HG02759 (cell line): ENCODE measurements at regions not wholly inside any gene's neighbourhood (a gene's known extent, or its start where the extent isn't known, plus 50 kb on each side); places are given as distances from the start of the nearest gene placed in this dataset.

ENCODE experiments used
- ATAC-seq: cut with Tn5 transposase; IDR thresholded peaks from one replicate; pipeline ENCODE4 v1.9.1; 2021; ENCODE audit warnings: mild to moderate bottlenecking, moderate library complexity; ENCODE audit not compliant: unreplicated experiment

- no peak for ATAC-seq
These were observed 580.1 kb downstream of the EPHA4 start for GRCh38 chr2:220991972-220992371.

DNA sequence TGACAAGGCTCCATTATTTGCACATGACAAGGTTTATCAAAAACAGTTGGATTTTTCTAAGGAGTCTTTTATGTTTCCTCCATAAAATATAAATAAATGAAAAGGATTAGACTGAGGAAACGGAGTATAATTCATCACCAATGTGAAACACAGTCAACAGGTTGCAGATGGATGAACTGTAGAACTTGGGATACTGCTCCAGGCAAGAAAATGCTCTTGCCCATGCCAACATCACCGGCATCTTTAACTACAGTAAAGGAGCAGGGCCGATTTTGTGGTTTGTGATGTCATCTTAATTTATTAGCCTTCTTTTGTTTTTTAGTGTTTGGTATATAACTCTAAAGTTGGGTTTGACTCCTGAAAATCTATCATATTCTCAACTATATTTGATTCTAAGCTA, 577.3 kb downstream of the EPHA4 start:
- ATAC-seq = no peak

DNA sequence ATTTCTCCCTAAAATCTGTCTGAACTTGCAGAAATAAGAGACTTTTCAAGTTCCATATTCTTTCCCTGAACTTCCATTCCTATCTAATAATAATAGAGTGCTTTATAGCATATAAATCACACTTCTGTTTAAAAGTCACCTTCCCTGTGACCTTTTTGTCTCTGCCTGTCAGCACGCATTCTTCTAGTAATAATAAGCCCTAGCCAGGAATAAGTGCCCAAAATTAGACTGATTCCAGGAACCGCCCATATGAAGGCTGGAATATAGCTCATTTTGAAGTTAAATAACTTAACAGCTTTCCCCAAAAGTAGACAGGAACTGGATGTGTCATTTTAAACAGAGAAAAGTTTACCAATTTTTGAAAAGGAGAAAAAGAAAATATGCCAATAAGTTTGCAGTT, 576.5 kb downstream of the EPHA4 start:
- ATAC-seq = no peak

GRCh38 chr2:220998156-220998555, 573.9 kb downstream of the EPHA4 start:
- no peak for ATAC-seq

DNA sequence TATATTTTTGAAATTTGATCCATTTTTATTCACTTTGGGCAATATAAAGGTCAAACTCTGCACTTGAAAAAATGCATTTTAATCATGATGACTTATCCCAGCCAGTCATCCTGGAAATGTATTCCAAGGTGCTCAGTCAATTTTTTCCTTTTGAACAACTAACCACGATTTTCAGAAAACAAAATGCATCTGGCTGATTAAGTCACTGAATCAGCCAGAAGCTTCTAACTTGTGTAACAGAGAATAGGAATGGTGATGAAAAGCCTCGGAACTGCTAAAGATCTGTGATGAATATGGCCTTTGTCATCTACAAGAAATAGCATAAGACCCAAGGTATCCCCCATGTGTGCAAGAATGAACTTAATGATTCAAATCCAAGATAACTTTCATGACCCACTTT, 572.7 kb downstream of the EPHA4 start:
- no peak for ATAC-seq

DNA sequence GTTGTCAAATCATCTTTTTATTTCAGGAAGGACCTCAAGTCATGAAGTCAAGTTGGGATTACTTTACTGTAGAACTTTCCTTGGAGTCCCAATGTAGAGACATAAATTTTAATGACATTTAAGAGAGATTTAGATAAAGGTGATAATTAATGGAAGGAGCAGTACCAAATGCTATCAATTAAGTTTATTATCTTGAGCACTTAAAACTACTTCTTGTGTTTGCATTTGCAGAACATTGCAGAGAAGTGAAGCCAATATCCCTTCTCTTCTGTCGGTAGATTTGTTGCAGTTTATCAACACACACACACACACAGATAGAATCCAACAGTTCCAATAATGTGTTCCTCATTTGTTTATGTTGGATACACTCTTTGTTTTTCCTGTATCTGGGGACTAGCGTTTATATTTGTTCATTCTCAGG, 570.7 kb downstream of the EPHA4 start:
- no peak for ATAC-seq

GRCh38 chr2:221002101-221002685, 569.9 kb downstream of the EPHA4 start:
- ATAC-seq = no peak

GRCh38 chr2:221005338-221005737, 566.8 kb downstream of the EPHA4 start:
- ATAC-seq = no peak

DNA sequence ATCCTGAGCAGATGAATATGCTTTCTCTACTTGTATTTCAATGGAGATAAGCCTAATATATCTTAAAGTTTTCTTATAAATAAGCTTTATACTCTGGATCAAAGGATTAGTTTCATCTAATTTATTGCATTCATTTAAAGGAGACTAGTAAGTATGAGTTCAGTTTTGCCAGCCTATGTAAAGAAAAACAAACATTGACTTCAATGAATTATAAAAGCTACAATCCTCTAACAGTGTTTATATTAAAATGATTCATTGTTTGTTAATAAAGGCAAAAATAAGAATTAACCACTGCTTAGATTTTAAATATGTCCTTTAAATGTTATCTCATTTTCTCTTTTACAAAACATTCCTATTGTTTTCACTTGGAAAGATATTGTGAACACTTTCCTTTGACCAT, 566.0 kb downstream of the EPHA4 start:
- no peak for ATAC-seq

GRCh38 chr2:221016551-221016950, 555.6 kb downstream of the EPHA4 start:
- no peak for ATAC-seq

DNA sequence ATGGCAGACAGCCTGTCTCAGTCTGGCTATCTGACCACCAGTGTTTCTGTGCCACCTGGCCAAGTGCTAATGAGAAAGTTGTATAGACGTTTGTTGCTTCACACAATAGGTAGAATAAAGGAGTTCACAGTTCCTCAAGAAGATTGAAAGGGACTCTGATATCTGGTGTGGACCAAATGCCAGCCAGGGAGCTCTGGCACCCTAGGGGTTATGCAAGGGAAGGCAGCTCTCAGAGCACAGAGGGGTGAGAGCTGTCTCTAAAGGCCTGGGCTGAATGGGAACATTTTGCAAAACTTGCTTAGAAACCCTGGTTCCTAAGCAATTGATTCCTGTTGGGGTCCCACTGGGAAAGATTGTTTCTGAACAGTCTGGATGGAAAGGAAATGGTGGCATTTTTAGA, 553.8 kb downstream of the EPHA4 start:
- ATAC-seq = no peak

DNA sequence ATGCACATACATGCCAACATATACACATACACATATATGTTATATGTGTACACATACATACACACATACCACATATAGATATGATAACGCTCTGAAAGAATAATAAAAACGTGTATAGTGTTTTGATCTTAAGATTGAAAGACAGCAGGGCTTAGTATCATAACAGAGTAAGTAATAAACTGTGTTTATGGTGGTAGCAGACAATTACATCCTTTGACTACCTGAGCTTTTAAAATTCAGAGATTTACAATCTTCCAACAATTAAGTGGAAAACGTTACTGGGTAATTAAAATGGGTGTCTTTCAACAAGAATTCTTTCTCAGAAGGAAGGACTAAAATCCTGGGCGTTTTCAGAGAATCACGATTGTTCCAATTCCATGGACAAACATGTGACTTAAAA, 552.4 kb downstream of the EPHA4 start:
- ATAC-seq = no peak

- ATAC-seq = no peak
These were observed 549.5 kb downstream of the EPHA4 start for GRCh38 chr2:221022554-221022953.

- ATAC-seq = peak; percentile 59
These were observed 546.7 kb downstream of the EPHA4 start for GRCh38 chr2:221025398-221025797.

- ATAC-seq = no peak
These were observed 537.9 kb downstream of the EPHA4 start for GRCh38 chr2:221034026-221034701.

- no peak for ATAC-seq
These were observed 537.1 kb downstream of the EPHA4 start for GRCh38 chr2:221034973-221035372.

- ATAC-seq = no peak
These were observed 529.2 kb downstream of the EPHA4 start for GRCh38 chr2:221042926-221043325.

DNA sequence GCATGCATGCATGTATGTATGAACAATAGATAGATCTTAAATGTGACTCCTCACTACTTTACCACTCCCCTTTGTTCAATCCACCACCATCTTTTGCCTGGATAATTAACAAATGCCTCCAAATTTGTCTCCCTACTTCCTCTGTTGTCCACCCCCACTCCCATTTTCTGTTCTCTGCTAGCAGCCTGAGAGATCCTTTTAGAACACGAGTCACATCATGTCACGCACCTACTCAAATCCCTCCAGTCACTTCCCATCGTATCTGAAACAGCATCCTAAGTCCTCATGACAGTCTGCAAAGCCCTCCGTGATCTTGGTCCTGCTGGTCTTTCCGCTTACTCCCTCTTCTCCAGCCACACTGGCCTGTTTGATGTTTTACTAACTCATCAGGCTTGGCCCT, 527.3 kb downstream of the EPHA4 start:
- ATAC-seq = no peak

DNA sequence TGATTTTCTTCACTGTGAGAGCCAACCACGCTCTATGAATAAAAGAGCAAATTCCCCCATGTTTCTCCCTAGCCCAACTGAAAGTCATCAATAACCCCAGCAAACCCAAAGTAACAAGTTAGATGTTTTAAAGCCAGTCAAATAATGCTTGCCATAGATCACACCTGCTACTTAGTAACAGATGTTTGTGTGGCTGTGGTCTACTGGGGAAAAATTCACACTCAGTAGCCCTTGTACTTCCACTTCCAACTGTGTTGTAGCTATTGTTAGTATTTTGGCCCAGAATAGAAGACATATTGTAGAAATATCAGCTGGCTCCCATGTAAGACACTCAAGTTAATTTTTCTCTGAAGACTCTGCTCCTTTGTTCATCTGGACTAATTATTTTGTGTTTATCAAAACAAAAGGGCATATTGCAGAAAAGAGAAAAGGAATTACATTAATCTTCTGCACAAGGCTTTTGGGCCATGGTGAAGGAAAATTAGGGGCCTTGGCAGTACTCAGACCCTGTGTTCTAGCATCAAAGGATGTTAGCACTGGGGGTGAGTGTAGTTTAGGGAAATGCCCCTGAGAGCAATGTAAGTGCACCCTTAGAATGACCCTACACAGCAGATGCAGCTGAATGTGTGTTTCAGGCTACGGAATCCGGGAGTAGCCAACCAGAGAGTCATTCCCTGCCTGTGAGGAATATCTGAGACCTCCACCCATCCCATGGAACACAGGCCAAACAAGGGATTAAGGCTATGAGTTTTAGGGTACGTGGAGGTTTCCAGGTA, 521.9 kb downstream of the EPHA4 start:
- ATAC-seq = peak; percentile 75

GRCh38 chr2:221051162-221051561, 520.9 kb downstream of the EPHA4 start:
- no peak for ATAC-seq

- ATAC-seq = no peak
These were observed 511.7 kb downstream of the EPHA4 start for GRCh38 chr2:221060376-221060775.

- ATAC-seq = no peak
These were observed 508.5 kb downstream of the EPHA4 start for GRCh38 chr2:221063568-221063967.
